Endothelial cell (in vitro differentiated cells): ENCODE measurements at regions not wholly inside any gene's neighbourhood (a gene's known extent, or its start where the extent isn't known, plus 50 kb on each side); places are given as distances from the start of the nearest gene placed in this dataset.

Source experiments
- DNase-seq: peaks from one replicate; pipeline ENCODE4 v3.0.0; 2021; ENCODE audit warnings: low spot score
- H3K27ac Mint-ChIP-seq: one replicate; pipeline ENCODE4 v1.8.0; 2021; ENCODE audit warnings: mixed read lengths, inconsistent platforms; ENCODE audit not compliant: unreplicated experiment
- H3K27me3 Mint-ChIP-seq: one replicate; pipeline ENCODE4 v1.8.0; 2021; ENCODE audit warnings: mild to moderate bottlenecking, moderate library complexity, mixed read lengths, inconsistent platforms; ENCODE audit not compliant: unreplicated experiment
- H3K36me3 Mint-ChIP-seq: one replicate; pipeline ENCODE4 v1.8.0; 2021; ENCODE audit warnings: mild to moderate bottlenecking, low read depth, mixed read lengths, inconsistent platforms; ENCODE audit not compliant: unreplicated experiment
- H3K4me1 Mint-ChIP-seq: one replicate; pipeline ENCODE4 v1.8.0; 2021; ENCODE audit warnings: mild to moderate bottlenecking, mixed read lengths, inconsistent platforms; ENCODE audit not compliant: unreplicated experiment
- H3K4me3 Mint-ChIP-seq: one replicate; pipeline ENCODE4 v1.8.0; 2021; ENCODE audit warnings: mild to moderate bottlenecking, mixed read lengths, inconsistent platforms; ENCODE audit not compliant: unreplicated experiment
- H3K9me3 Mint-ChIP-seq: one replicate; pipeline ENCODE4 v1.8.0; 2021; ENCODE audit warnings: mixed read lengths, inconsistent platforms; ENCODE audit not compliant: unreplicated experiment
- TF ChIP-seq, protein P1 (sequence below): fragments of 200-600 bp; sonication (generic); IDR thresholded peaks from one replicate; pipeline ENCODE4 v1.5.0; 2021; ENCODE audit warnings: antibody characterized with exemption; ENCODE audit not compliant: unreplicated experiment

DNA sequence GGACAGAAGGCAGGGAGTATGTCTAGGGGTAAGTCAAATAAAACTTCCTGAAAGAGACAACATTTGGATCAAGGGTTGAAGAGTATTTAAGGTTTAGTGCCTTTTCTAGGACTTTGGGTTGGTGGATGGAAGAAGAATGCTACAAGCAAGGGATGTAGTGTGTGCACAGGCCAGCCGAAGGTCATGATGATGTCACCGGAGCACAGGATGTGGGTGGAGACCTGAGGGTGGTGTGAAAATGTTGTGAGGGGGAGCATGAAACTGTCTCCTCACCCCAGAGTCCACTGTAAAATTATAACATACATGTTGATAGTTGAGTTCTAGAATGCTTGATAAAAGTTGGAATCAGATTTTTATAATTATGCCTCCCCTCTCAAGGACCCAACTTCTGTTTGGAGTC, 553.3 kb upstream of the SGCD start:
- H3K27ac Mint-ChIP-seq, result no peak overlapping the region
- peaks cover 3% of the 10 kb centered on the region for H3K36me3 Mint-ChIP-seq
- peaks cover 7% of the 10 kb centered on the region for H3K4me1 Mint-ChIP-seq
- DNase-seq, result no peak
- TF ChIP-seq, protein P1, sequence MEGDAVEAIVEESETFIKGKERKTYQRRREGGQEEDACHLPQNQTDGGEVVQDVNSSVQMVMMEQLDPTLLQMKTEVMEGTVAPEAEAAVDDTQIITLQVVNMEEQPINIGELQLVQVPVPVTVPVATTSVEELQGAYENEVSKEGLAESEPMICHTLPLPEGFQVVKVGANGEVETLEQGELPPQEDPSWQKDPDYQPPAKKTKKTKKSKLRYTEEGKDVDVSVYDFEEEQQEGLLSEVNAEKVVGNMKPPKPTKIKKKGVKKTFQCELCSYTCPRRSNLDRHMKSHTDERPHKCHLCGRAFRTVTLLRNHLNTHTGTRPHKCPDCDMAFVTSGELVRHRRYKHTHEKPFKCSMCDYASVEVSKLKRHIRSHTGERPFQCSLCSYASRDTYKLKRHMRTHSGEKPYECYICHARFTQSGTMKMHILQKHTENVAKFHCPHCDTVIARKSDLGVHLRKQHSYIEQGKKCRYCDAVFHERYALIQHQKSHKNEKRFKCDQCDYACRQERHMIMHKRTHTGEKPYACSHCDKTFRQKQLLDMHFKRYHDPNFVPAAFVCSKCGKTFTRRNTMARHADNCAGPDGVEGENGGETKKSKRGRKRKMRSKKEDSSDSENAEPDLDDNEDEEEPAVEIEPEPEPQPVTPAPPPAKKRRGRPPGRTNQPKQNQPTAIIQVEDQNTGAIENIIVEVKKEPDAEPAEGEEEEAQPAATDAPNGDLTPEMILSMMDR, result no peak
- peaks cover 2% of the 10 kb centered on the region for H3K27me3 Mint-ChIP-seq
- H3K9me3 Mint-ChIP-seq, result peaks cover 5% of the 10 kb centered on the region
- no peak overlapping the region for H3K4me3 Mint-ChIP-seq

DNA sequence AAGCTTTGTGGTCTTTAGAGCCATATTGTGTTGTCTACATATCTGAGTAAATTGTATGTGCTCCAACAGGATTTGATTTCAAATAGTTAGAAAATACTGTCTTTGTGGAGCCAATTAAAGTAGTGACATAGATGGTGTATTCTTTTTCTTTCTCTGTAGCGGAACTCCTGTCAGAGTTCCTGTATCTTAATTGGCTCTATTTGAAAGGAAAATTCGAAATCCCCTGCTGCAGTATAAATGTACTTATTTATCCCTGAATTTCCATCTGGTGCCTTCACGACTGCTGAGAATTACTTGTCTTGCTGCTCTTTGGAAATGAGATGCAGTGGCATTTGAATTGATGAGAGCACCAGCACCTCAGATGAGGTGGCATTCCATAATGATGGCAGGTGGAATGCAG, 546.7 kb upstream of the SGCD start:
- TF ChIP-seq, protein P1, result no peak
- no peaks in the 10 kb centered on the region for H3K36me3 Mint-ChIP-seq
- H3K4me3 Mint-ChIP-seq, result no peak overlapping the region
- no peaks in the 10 kb centered on the region for H3K4me1 Mint-ChIP-seq
- DNase-seq, result no peak
- no peak overlapping the region for H3K27ac Mint-ChIP-seq
- no peaks in the 10 kb centered on the region for H3K9me3 Mint-ChIP-seq
- H3K27me3 Mint-ChIP-seq, result no peaks in the 10 kb centered on the region

DNA sequence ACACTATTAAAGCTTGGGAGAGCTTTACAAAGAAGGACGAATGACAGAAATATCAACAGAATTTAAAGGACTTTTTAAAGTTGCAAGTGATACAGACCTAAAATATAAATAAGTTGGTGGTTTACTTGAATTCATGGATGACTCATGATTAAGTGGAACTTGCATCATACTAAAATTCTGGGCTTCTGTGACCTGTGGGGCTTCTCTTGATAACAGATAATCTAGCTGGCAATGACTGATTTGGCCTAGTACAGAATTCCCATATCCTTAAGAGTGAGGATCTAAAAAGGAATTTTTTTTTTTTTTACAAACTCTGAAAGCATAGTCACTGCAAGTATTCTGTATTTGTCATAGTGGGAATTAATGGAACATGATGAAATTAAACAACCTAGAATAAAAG, 543.7 kb upstream of the SGCD start:
- Mint-ChIP-seq H3K27ac (no peak overlapping the region), H3K36me3 (no peaks in the 10 kb centered on the region), H3K9me3 (no peaks in the 10 kb centered on the region), H3K4me3 (no peak overlapping the region), H3K27me3 (no peaks in the 10 kb centered on the region), H3K4me1 (no peaks in the 10 kb centered on the region)
- TF ChIP-seq, protein P1, result no peak
- no peak for DNase-seq

DNA sequence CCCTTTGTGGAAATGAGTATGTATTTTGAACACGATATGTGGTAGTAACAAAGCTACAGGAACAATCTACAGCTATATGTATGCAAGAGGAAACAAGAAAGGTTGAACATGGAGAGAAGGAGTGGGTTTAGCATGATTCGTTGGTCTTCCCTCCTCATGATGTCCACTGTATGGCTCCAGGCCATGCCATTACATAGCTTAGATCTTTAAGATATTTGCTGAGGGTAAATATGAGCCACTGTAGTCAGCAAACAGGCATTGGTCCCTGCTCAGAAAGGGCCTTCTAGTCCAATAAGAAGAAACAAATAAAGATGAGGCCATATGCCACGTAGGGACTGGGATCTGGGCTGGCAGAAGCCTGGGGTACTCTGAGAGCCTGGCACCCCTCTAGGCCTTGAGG, 543.2 kb upstream of the SGCD start:
- Mint-ChIP-seq H3K9me3 (no peaks in the 10 kb centered on the region), H3K36me3 (no peaks in the 10 kb centered on the region), H3K4me1 (no peaks in the 10 kb centered on the region), H3K27ac (no peak overlapping the region), H3K4me3 (no peak overlapping the region), H3K27me3 (no peaks in the 10 kb centered on the region)
- no peak for DNase-seq
- TF ChIP-seq, protein P1, result no peak

DNA sequence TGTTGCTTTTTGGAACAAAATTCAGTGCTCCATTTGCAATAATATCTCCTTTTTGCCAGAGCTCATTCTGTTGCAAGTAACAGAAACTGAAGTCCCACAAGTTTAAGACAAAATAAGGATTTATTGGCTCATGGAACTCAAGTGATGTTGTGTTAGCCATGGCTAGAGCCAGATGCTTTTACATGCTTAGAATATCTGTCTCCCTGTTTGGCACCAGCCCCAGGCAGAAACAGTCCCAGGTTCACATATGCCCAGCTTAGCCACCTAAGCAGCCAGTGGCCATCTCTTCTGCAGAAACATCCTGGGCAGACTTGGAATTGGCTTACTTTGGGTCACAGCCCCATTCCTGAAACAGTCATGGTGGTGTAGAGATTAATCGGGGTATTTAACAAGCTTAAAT, 540.9 kb upstream of the SGCD start:
- no peaks in the 10 kb centered on the region for H3K4me1 Mint-ChIP-seq
- no peaks in the 10 kb centered on the region for H3K9me3 Mint-ChIP-seq
- no peak for DNase-seq
- no peak overlapping the region for H3K27ac Mint-ChIP-seq
- TF ChIP-seq, protein P1, result no peak
- H3K27me3 Mint-ChIP-seq, result no peaks in the 10 kb centered on the region
- H3K4me3 Mint-ChIP-seq, result no peak overlapping the region
- no peaks in the 10 kb centered on the region for H3K36me3 Mint-ChIP-seq
